ENCODE measurements at regions not wholly inside any gene's neighbourhood (a gene's known extent, or its start where the extent isn't known, plus 50 kb on each side); places are given as distances from the start of the nearest gene placed in this dataset.

GRCh38 chrX:45540181-45540580 is 339.5 kb upstream of the DIPK2B start:
- TF ChIP-seq POLR2AphosphoS5 (IDR thresholded peaks at IDR 0.05) (no peak), CTCF (IDR thresholded peaks at IDR 0.05) (no peak), POLR2A (IDR thresholded peaks at IDR 0.05) (no peak), EP300 (IDR thresholded peaks at IDR 0.05; ENCODE audit: low read depth) (no peak)

GRCh38 chrX:45537936-45538335 is 337.3 kb upstream of the DIPK2B start:
- no peak for DNase-seq
- in situ Hi-C loops (cut with MboI; ENCODE audit: low pct_ligation_motif_present in 1 of 4, low pct_unique_long_range_greater_than_20kb in 1 of 4, low sequenced_read_pairs in 3 of 4): no loop called here
- Histone ChIP-seq H3K9me3 (no peaks in the 10 kb centered on the region), H3K4me1 (no peaks in the 10 kb centered on the region), H3K36me3 (no peaks in the 10 kb centered on the region), H3K27ac (no peak overlapping the region), H3K4me3 (no peak overlapping the region), H3K27me3 (no peaks in the 10 kb centered on the region)
- TF ChIP-seq POLR2A (IDR thresholded peaks at IDR 0.05): no peak
- intact Hi-C loops (cut with DNase I; ENCODE audit: low total_unique reads): no loop called here
- WGBS, 2 donors (ENCODE audit: low coverage in 1 of 2): 56 to 80% methylated on average over 1 of the region's 1 CpG

More at GRCh38 chrX:45540181-45540580, 339.5 kb upstream of the DIPK2B start:
- H3K4me3 ChIP-seq: no peak overlapping the region
- H3K27ac ChIP-seq: no peak overlapping the region
- H3K9me3 ChIP-seq: no peaks in the 10 kb centered on the region
- DNase-seq: no peak
- in situ Hi-C loops (cut with MboI; ENCODE audit: low pct_ligation_motif_present in 1 of 4, low pct_unique_long_range_greater_than_20kb in 1 of 4, low sequenced_read_pairs in 3 of 4) (no loop called here), intact Hi-C loops (cut with DNase I; ENCODE audit: low total_unique reads) (no loop called here)
- H3K27me3 ChIP-seq: no peaks in the 10 kb centered on the region
- H3K4me1 ChIP-seq: no peaks in the 10 kb centered on the region
- H3K36me3 ChIP-seq: no peaks in the 10 kb centered on the region
- WGBS, 2 donors (ENCODE audit: low coverage in 1 of 2): 60% methylated on average over 2 of the region's 2 CpGs; no CpG with 5 or more reads in 1 of the 2 donors

- no peaks in the 10 kb centered on the region for H3K27me3 ChIP-seq
- no peaks in the 10 kb centered on the region for H3K36me3 ChIP-seq
- H3K4me1 ChIP-seq: no peaks in the 10 kb centered on the region
- in situ Hi-C loops (cut with MboI; ENCODE audit: low pct_ligation_motif_present in 1 of 4, low pct_unique_long_range_greater_than_20kb in 1 of 4, low sequenced_read_pairs in 3 of 4): no loop called here
- TF ChIP-seq POLR2A (IDR thresholded peaks at IDR 0.05) (no peak), CTCF (IDR thresholded peaks at IDR 0.05) (no peak), EP300 (IDR thresholded peaks at IDR 0.05; ENCODE audit: low read depth) (no peak), POLR2AphosphoS5 (IDR thresholded peaks at IDR 0.05) (no peak)
- 61 to 86% methylated on average over 4 of the region's 4 CpGs for WGBS, 2 donors (ENCODE audit: low coverage in 1 of 2)
- H3K9me3 ChIP-seq: no peaks in the 10 kb centered on the region
- H3K27ac ChIP-seq: no peak overlapping the region
- no peak for DNase-seq
- intact Hi-C loops (cut with DNase I; ENCODE audit: low total_unique reads): no loop called here
- no peak overlapping the region for H3K4me3 ChIP-seq
Measured at GRCh38 chrX:45527834-45528233, 327.2 kb upstream of the DIPK2B start.

GRCh38 chrX:45524805-45525204 is 324.1 kb upstream of the DIPK2B start:
- no peak for TF ChIP-seq POLR2AphosphoS5 (IDR thresholded peaks at IDR 0.05)
- TF ChIP-seq POLR2A (IDR thresholded peaks at IDR 0.05): no peak
- no peak for TF ChIP-seq CTCF (IDR thresholded peaks at IDR 0.05)
- TF ChIP-seq EP300 (IDR thresholded peaks at IDR 0.05; ENCODE audit: low read depth): no peak
- no peaks in the 10 kb centered on the region for H3K4me1 ChIP-seq
- no peak overlapping the region for H3K27ac ChIP-seq
- DNase-seq: no peak
- H3K4me3 ChIP-seq: no peak overlapping the region
- in situ Hi-C loops (cut with MboI; ENCODE audit: low pct_ligation_motif_present in 1 of 4, low pct_unique_long_range_greater_than_20kb in 1 of 4, low sequenced_read_pairs in 3 of 4): loop anchor here in 3 of 4 donors (25.0 kb wide), 3 partner anchors 237 to 862 kb away; no protein-coding TSS in a partner anchor
- intact Hi-C loops (cut with DNase I; ENCODE audit: low total_unique reads): no loop called here
- 70 to 100% methylated on average over 2 to 3 of the region's 3 CpGs for WGBS, 2 donors (ENCODE audit: low coverage in 1 of 2)
- no peaks in the 10 kb centered on the region for H3K27me3 ChIP-seq
- no peaks in the 10 kb centered on the region for H3K36me3 ChIP-seq
- no peaks in the 10 kb centered on the region for H3K9me3 ChIP-seq

GRCh38 chrX:45524296-45524695 is 323.6 kb upstream of the DIPK2B start:
- Histone ChIP-seq H3K27me3 (no peaks in the 10 kb centered on the region), H3K9me3 (no peaks in the 10 kb centered on the region), H3K36me3 (no peaks in the 10 kb centered on the region), H3K4me1 (no peaks in the 10 kb centered on the region), H3K27ac (no peak overlapping the region), H3K4me3 (no peak overlapping the region)
- TF ChIP-seq EP300 (IDR thresholded peaks at IDR 0.05; ENCODE audit: low read depth): no peak
- TF ChIP-seq POLR2AphosphoS5 (IDR thresholded peaks at IDR 0.05): no peak
- no peak for TF ChIP-seq CTCF (IDR thresholded peaks at IDR 0.05)
- TF ChIP-seq POLR2A (IDR thresholded peaks at IDR 0.05): no peak
- intact Hi-C loops (cut with DNase I; ENCODE audit: low total_unique reads): no loop called here
- 92% methylated on average over 1 of the region's 1 CpG; no CpG with 5 or more reads in 1 of the 2 donors for WGBS, 2 donors (ENCODE audit: low coverage in 1 of 2)
- no peak for DNase-seq
- in situ Hi-C loops (cut with MboI; ENCODE audit: low pct_ligation_motif_present in 1 of 4, low pct_unique_long_range_greater_than_20kb in 1 of 4, low sequenced_read_pairs in 3 of 4): loop anchor here in 3 of 4 donors (25.0 kb wide), 3 partner anchors 238 to 863 kb away; no protein-coding TSS in a partner anchor

All from transverse colon (tissue), 4 donors.